Cardiac fibroblast (primary cell): ENCODE measurements at regions not wholly inside any gene's neighbourhood (a gene's known extent, or its start where the extent isn't known, plus 50 kb on each side); places are given as distances from the start of the nearest gene placed in this dataset.
"Not testable (repeated sequence)": the region's sequence is repeated elsewhere in the genome, so short reads cannot be mapped to it uniquely, and the experiment has no call there.

Source experiments
- DNase-seq, 2 donors: peaks; one replicate each; pipeline versions ENCODE4 v3.0.0 to v3.0.0-alpha.2; 2010; ENCODE audit warnings: low read depth in 2 of 2
- H3K4me3 ChIP-seq, 2 donors: replicated peaks in 1 of 2; 1 replicate in 1 of 2; 2 replicates in 1 of 2; pipeline ENCODE4 v1.5.1; 2011; ENCODE audit warnings: low read depth in 2 of 2, low read length in 2 of 2, mild to moderate bottlenecking in 2 of 2, moderate library complexity in 1 of 2
- CTCF ChIP-seq: IDR thresholded peaks from one replicate; pipeline ENCODE4 v1.5.1; 2011; ENCODE audit warnings: low read depth, mild to moderate bottlenecking, low read length, inconsistent platforms

GRCh38 chr6:90681863-90682262, 95.0 kb upstream of the MAP3K7 start:
- H3K4me3 ChIP-seq, result no peak overlapping the region
- no peak for DNase-seq
- TF ChIP-seq CTCF, result no peak

- H3K4me3 ChIP-seq, result no peak overlapping the region
- TF ChIP-seq CTCF, result no peak
- DNase-seq, result no peak
Measured at GRCh38 chr6:90678049-90678779, 91.3 kb upstream of the MAP3K7 start.

- DNase-seq, result no peak
- no peak for TF ChIP-seq CTCF
- H3K4me3 ChIP-seq, result no peak overlapping the region
Measured at GRCh38 chr6:90677440-90677839, 90.6 kb upstream of the MAP3K7 start.

GRCh38 chr6:90676516-90677300, 89.8 kb upstream of the MAP3K7 start:
- no peak for DNase-seq
- no peak overlapping the region for H3K4me3 ChIP-seq
- TF ChIP-seq CTCF, result no peak

GRCh38 chr6:90675107-90675506, 88.2 kb upstream of the MAP3K7 start:
- H3K4me3 ChIP-seq, DNase-seq: not testable (repeated sequence)

- not testable (repeated sequence) for H3K4me3 ChIP-seq, DNase-seq
Measured at GRCh38 chr6:90674077-90674476, 87.2 kb upstream of the MAP3K7 start.

GRCh38 chr6:90669846-90670245, 83.0 kb upstream of the MAP3K7 start:
- TF ChIP-seq CTCF, result no peak
- DNase-seq, result no peak
- no peak overlapping the region for H3K4me3 ChIP-seq
